Upper lobe of left lung (tissue), 6 donors: ENCODE measurements at regions not wholly inside any gene's neighbourhood (a gene's known extent, or its start where the extent isn't known, plus 50 kb on each side); places are given as distances from the start of the nearest gene placed in this dataset.
A peak's percentile ranks its signal among the peaks of the same experiment; 100 is the strongest.

ENCODE experiments used
- ATAC-seq, 2 donors: fragments of 200-7000 bp; cut with Tn5 transposase; one replicate each; pipeline ENCODE4 v1.9.1; 2022; ENCODE audit warnings: mild to moderate bottlenecking in 2 of 2, moderate library complexity in 2 of 2; ENCODE audit not compliant: low FRiP score in 2 of 2
- DNase-seq, 2 donors: peaks; one replicate each; pipeline ENCODE4 v3.0.0-alpha.2; 2019 to 2020
- H3K27ac ChIP-seq, 4 donors: fragments of 200-600 bp; sonication (generic); one replicate each; pipeline ENCODE4 v1.5.1; 2016 to 2019
- H3K27me3 ChIP-seq, 4 donors: fragments of 200-600 bp; sonication (generic); one replicate each; pipeline ENCODE4 v1.5.1; 2017 to 2019
- H3K36me3 ChIP-seq, 4 donors: fragments of 200-600 bp; sonication (generic); one replicate each; pipeline ENCODE4 v1.5.1; 2016 to 2019
- H3K4me1 ChIP-seq, 4 donors: fragments of 200-600 bp; sonication (generic); one replicate each; pipeline ENCODE4 v1.5.1; 2018 to 2019
- H3K4me3 ChIP-seq, 4 donors: fragments of 200-600 bp; sonication (generic); one replicate each; pipeline ENCODE4 v1.5.1; 2017 to 2019; ENCODE audit warnings: mild to moderate bottlenecking in 2 of 4, moderate library complexity in 1 of 4
- H3K9me3 ChIP-seq, 4 donors: fragments of 200-600 bp; sonication (generic); one replicate each; pipeline ENCODE4 v1.5.1; 2018 to 2019
- CTCF ChIP-seq, 6 experiments: fragments of 450-650 bp in 4 of 6; fragments of 200-600 bp in 2 of 6; sonication (generic) in 2 of 6; IDR thresholded peaks; one replicate each; pipeline ENCODE4 v1.5.1; 2016 to 2019; ENCODE audit warnings: antibody characterized with exemption in 6 of 6
- EP300 ChIP-seq, 4 donors: sonication (generic); formaldehyde crosslinking; IDR thresholded peaks; one replicate each; pipeline ENCODE4 v1.5.1; 2017; ENCODE audit warnings: antibody characterized with exemption in 4 of 4, control low read depth in 2 of 4
- POLR2A ChIP-seq, 4 donors: fragments of 450-650 bp; IDR thresholded peaks; one replicate each; pipeline ENCODE4 v1.5.1; 2016 to 2017; ENCODE audit warnings: antibody characterized with exemption in 4 of 4, mild to moderate bottlenecking in 2 of 4
- POLR2AphosphoS5 ChIP-seq, 2 donors: sonication (generic); formaldehyde crosslinking; IDR thresholded peaks; one replicate each; pipeline ENCODE4 v1.5.1; 2017; ENCODE audit warnings: antibody characterized with exemption in 2 of 2
- WGBS, 2 donors: methylation state at CpG; one replicate each; pipeline ENCODE4 v1.1.5; 2017 to 2018; 5-methylcytosine and 5-hydroxymethylcytosine counted together
- donor health status: DM: no; HTN: no; CAD: no; lungs with moderate emphysema.
- donor health status: DM: no; HTN: yes; CAD: no; lungs with severe emphysema.

- no peaks in the 10 kb centered on the region for H3K36me3 ChIP-seq
- no peaks in the 10 kb centered on the region for H3K27me3 ChIP-seq
- no peak overlapping the region for H3K4me3 ChIP-seq
- ATAC-seq (no peak), DNase-seq (no peak)
- H3K27ac ChIP-seq = no peak overlapping the region
- no peak for TF ChIP-seq CTCF (IDR thresholded peaks at IDR 0.05)
- TF ChIP-seq EP300 (IDR thresholded peaks at IDR 0.05) = no peak
- TF ChIP-seq POLR2A (IDR thresholded peaks at IDR 0.05) = no peak
- TF ChIP-seq POLR2AphosphoS5 (IDR thresholded peaks at IDR 0.05) = no peak
- no peaks in the 10 kb centered on the region for H3K9me3 ChIP-seq
- WGBS, 2 donors = 75 to 83% methylated on average over 5 of the region's 5 CpGs
- no peaks in the 10 kb centered on the region for H3K4me1 ChIP-seq
Observed at GRCh38 chr5:92922231-92922967, 658.6 kb downstream of the NR2F1-AS1 start.

GRCh38 chr5:92917044-92917443 is 664.0 kb downstream of the NR2F1-AS1 start:
- DNase-seq = no peak
- no peaks in the 10 kb centered on the region for H3K27me3 ChIP-seq
- WGBS, 2 donors = 73 to 82% methylated on average over 2 of the region's 2 CpGs
- no peaks in the 10 kb centered on the region for H3K4me1 ChIP-seq
- ATAC-seq = no peak
- no peaks in the 10 kb centered on the region for H3K9me3 ChIP-seq
- TF ChIP-seq EP300 (IDR thresholded peaks at IDR 0.05) = no peak
- TF ChIP-seq POLR2AphosphoS5 (IDR thresholded peaks at IDR 0.05) = no peak
- TF ChIP-seq POLR2A (IDR thresholded peaks at IDR 0.05) = no peak
- no peak for TF ChIP-seq CTCF (IDR thresholded peaks at IDR 0.05)
- no peaks in the 10 kb centered on the region for H3K36me3 ChIP-seq
- no peak overlapping the region for H3K27ac ChIP-seq
- no peak overlapping the region for H3K4me3 ChIP-seq

GRCh38 chr5:92916036-92916435 is 665.0 kb downstream of the NR2F1-AS1 start:
- no peak overlapping the region for H3K4me3 ChIP-seq
- no peaks in the 10 kb centered on the region for H3K9me3 ChIP-seq
- DNase-seq = no peak
- ATAC-seq = no peak
- no peaks in the 10 kb centered on the region for H3K27me3 ChIP-seq
- H3K36me3 ChIP-seq = no peaks in the 10 kb centered on the region
- H3K27ac ChIP-seq = no peak overlapping the region
- WGBS, 2 donors = 60 to 61% methylated on average over 3 of the region's 3 CpGs
- H3K4me1 ChIP-seq = no peaks in the 10 kb centered on the region
- TF ChIP-seq EP300 (IDR thresholded peaks at IDR 0.05) (no peak), POLR2A (IDR thresholded peaks at IDR 0.05) (no peak), CTCF (IDR thresholded peaks at IDR 0.05) (peak in 2 of 6 experiments; percentile 6)

- 68 to 76% methylated on average over 1 of the region's 1 CpG for WGBS, 2 donors
- no peaks in the 10 kb centered on the region for H3K36me3 ChIP-seq
- DNase-seq (no peak), ATAC-seq (no peak)
- no peaks in the 10 kb centered on the region for H3K4me1 ChIP-seq
- no peak overlapping the region for H3K27ac ChIP-seq
- no peak overlapping the region for H3K4me3 ChIP-seq
- H3K9me3 ChIP-seq = no peaks in the 10 kb centered on the region
- no peaks in the 10 kb centered on the region for H3K27me3 ChIP-seq
- TF ChIP-seq CTCF (IDR thresholded peaks at IDR 0.05) = no peak
- no peak for TF ChIP-seq POLR2AphosphoS5 (IDR thresholded peaks at IDR 0.05)
- TF ChIP-seq POLR2A (IDR thresholded peaks at IDR 0.05) = no peak
- no peak for TF ChIP-seq EP300 (IDR thresholded peaks at IDR 0.05)
Observed at GRCh38 chr5:92912283-92912682, 668.7 kb downstream of the NR2F1-AS1 start.

GRCh38 chr5:92911851-92912250 is 669.2 kb downstream of the NR2F1-AS1 start:
- TF ChIP-seq POLR2AphosphoS5 (IDR thresholded peaks at IDR 0.05) (no peak), EP300 (IDR thresholded peaks at IDR 0.05) (no peak), CTCF (IDR thresholded peaks at IDR 0.05) (no peak), POLR2A (IDR thresholded peaks at IDR 0.05) (no peak)
- 67 to 80% methylated on average over 1 of the region's 1 CpG for WGBS, 2 donors
- Histone ChIP-seq H3K4me3 (no peak overlapping the region), H3K27me3 (no peaks in the 10 kb centered on the region), H3K4me1 (no peaks in the 10 kb centered on the region), H3K36me3 (no peaks in the 10 kb centered on the region), H3K9me3 (no peaks in the 10 kb centered on the region), H3K27ac (no peak overlapping the region)
- no peak for DNase-seq
- no peak for ATAC-seq
